Activated T-cell treated with anti-CD3 and anti-CD28 coated beads for 48 hours (primary cell): ENCODE measurements at regions not wholly inside any gene's neighbourhood (a gene's known extent, or its start where the extent isn't known, plus 50 kb on each side); places are given as distances from the start of the nearest gene placed in this dataset.
"Not testable (repeated sequence)": the region's sequence is repeated elsewhere in the genome, so short reads cannot be mapped to it uniquely, and the experiment has no call there.

Experiments used
- DNase-seq: peaks from one replicate; pipeline ENCODE4 v3.0.0-alpha.2; 2020; ENCODE audit warnings: low read depth

DNA sequence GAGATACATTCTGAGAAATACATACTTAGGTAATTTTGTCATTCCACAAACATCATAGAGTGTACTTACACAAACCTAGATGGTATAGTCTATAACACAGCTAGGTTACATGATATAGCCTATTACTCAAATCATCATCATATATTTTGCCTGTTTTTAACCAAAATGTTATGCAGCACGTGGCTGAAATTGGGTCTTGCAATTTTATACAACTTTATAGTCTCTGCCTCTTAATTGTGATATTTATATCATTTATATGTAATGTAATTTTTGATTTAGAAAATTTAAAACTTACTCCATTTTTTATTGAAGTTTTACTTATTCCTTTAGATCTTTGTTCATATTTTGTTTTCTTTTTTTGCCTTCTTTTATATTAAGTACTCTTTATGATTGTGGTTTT lies 350.7 kb upstream of the DCN start:
- DNase-seq = no peak

DNA sequence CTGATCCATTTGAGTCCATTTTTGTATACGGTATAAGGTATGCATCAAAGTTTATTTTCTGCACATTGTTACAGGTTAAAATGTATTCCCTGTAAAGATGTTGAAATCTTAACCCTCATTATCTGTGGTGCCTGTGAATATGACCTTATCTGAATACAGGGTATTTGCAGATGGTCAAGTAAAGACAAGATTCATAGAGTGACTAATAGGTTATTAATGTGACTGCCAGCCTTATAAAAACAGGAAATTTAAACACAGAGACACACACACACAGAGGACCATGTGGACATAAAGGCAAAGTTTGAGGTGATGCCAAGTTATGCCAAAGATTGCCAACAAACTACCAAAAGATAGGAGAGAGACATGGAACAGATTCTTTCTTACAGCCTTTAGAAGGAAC lies 347.2 kb upstream of the DCN start:
- no peak for DNase-seq

DNA sequence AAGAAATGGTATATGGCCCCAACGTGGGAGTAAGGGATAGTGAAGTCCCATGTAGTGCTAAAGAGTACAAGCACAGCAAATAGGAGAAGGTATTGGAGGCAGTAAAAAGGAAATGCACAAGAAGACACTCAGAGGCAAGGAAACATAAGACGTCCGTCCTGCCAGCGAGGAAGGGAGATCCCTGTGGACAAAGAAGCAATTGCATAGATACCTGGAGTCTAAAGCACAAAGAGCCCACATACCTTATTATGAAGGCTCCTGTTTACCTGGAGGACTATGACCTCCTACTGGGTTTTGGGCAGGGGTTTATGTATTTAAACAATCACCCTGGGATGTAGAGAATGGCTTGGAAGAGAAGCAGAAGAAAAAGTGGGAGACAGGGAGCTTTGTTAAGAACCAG lies 341.2 kb upstream of the DCN start:
- no peak for DNase-seq

DNA sequence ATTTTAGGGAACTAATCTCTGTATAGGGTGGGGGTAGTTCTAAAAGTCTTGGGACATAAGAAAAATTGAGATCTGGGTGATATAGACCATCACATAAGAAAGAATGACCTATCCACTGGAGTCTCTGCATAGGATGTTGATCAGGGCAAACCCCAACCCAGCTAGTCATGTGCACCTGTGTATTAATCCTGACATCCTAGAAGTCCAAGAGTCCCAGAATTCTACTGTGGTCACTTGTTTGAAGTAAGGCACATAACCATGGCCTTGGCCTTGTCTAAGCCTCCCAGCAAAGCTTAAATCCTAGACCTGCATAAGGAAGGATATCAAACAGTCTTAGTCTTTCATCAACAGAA lies 334.1 kb upstream of the DCN start:
- DNase-seq = no peak

DNA sequence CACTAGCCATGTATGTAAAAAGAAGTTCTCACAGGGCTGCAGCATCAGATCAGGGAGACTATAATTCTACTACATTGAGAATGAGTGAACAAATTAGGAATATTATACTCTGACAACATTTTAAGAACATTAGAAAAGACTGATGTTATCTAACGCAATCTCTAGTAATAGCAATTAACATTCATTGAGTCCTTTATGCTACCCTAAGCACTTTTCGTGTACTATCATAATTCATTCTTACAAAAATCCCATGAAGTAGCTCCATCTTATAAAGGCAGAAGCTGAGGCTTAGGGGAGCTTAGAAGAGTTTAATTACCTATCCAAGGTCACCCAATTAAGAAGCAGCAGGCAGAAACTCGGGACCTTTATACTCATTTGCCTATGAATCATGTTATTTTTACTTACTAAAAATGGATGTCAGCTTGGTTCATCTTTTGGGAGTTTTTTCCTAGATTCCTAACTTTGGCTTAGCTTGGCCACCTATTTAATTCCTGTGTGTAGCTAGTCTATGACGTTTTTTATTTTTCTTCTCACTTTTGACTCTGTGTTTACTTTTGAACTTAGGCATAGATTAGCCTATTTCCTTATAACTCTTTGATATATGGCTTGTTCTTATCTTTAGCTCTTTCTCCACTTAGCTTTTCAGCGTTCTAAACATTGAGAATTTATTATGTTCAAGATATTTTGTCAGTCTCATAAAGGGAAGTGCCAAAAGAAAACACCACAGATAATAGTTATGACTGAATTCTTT lies 333.5 kb upstream of the DCN start:
- no peak for DNase-seq

DNA sequence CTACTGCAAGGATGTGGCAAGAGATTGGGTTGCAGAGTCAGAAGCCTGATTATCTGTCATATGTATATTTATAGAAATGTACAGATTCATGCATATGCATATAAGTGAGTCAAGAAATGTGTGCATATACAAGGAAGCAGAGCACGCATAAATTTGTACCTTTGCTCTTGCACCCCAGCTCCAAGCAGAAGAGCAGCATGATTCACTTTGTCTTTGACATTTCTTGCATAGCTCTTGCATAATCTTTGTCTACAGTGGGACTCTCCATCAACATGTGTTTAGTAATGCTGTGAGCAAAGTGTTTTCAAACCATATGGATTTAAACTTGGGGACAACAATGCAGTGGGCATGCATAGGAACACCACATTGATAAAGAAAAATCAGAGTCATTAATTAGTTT lies 330.7 kb upstream of the DCN start:
- no peak for DNase-seq

DNA sequence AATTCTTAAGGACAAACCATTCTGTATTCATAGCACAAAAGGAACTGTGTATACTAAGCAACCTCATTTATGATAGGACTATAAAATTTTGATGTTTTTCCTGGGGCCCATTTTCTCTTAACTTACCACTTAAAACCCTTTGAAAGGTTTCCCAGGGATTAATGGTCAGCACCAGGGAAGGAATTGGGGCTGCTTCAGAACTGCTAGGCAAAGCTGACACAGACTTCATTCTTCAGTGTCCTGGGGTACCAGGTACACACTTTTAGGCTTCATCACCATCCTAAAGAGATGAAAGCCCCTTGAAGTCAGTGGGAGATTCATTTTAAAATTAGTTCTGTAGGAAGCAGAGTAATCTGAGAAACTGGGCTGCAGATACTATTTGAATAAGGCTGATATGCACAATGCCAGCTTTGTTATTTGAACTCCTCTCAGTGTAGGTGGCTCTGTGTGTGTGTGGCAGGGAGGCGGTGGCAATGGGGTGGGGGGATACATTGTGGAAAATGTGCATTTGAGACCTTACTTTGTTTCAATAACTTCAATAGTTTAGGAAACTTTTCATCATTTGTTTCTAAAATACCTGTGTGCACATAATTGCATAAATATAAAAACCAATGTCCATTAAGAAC lies 329.3 kb upstream of the DCN start:
- no peak for DNase-seq

DNA sequence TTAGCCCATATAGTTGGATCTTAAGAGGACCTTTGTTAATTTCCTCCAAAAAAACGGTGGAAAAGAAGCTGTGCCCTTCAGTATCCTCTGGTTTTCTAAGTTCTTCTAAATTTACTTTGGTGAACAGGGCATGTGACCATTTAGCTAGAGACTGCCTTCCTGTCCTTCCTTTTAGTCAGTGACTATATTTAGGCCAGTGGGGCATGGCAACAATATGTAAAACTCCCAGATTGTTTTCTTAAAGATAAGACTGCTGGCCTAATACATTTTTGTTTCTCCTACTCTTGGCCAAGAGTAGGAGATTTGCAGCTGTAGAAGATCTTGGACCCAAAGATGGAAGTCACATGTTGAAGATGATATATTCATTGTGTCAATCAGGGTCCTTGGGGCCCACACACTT lies 325.1 kb upstream of the DCN start:
- no peak for DNase-seq

DNA sequence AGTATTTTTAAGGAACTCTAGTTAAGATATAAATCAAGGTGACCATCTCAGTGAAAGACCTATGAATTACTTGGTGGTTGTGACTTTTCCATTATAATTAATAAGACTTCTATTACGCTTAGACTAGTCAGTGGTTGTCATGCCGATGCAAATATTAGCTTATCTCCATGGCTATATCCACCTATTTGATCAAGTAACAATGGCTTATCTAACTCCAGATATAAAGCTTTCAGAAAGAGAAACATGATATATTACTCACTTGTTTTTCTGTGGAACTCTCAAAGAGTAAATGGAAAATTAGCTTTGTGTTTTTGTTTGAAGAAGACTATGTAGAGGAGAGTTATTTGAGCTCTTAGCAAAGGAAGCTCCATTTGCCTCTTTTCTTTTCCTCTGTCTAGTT lies 323.8 kb upstream of the DCN start:
- no peak for DNase-seq

DNA sequence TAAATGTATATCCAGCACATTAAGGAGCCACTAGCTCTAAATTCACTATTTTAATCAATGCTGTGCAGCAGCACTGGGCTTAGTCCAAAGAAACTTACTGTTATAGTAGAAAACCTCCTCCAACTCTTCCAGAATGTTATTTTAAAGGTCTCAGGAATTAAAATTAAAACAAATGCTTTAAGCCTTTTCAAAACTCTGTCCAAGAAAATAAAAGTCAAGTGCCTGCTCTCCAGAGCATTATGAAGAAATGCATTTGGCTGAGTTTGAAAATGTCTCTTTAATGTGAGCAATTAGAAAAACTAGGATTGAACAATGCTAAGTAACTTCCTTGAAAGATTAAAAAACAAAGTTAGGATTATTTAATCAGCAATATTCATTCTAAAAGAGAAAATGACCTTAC lies 322.4 kb upstream of the DCN start:
- no peak for DNase-seq

DNA sequence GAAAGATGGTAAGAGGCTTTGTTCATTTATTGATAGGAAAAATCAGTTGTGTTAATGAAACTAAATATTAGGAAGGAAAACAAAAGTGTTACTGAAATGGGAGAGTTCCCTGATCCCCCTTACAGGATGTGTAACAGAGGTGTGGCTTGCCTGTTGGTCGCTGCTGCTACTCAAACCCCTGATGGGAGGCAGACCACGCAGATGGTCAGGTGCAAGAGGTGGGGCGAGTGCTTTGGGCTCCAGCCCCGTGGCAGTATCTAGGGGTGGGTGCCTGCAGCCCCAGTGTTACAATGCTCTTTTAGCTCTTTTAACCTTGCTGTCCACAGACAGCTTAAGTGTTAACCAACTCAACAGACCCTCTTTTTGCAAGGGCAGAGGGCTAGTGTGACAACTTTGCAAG lies 319.6 kb upstream of the DCN start:
- no peak for DNase-seq

DNA sequence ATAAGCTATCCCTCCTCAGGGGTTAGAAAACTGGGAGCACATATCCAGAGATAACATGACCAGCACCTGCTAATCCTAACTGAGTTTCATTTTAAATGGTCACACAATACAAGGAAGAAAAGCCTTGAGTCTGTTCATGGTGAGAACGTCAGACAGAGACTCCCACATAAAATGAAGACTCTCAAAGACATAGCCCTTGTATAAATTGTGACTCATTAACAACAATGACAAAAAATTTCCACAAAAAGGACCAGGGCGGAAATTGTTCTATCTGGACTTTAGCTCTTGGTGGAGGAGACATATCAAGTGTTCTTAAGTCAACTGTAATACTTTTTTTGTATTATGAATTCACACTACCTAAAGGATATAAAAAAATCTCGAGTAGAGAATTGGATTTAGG lies 313.7 kb upstream of the DCN start:
- no peak for DNase-seq

DNA sequence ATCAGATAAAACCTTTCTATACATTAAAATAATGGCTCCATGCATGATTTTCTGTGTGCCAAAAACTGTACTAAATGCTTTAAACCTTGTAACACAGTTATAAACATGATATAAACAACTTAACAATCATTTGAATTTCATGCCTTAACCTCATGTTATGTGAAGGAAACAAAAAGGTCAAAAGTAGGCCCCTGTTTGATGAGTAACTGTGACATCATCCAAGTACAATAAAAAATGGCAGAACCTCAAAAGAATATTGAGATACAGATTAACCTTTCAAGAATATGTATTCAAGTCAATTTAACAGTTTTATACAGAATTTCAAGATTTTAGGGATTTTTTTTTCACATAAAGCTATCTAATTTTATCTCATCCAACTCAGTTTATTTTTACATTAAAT lies 310.7 kb upstream of the DCN start:
- DNase-seq = no peak

DNA sequence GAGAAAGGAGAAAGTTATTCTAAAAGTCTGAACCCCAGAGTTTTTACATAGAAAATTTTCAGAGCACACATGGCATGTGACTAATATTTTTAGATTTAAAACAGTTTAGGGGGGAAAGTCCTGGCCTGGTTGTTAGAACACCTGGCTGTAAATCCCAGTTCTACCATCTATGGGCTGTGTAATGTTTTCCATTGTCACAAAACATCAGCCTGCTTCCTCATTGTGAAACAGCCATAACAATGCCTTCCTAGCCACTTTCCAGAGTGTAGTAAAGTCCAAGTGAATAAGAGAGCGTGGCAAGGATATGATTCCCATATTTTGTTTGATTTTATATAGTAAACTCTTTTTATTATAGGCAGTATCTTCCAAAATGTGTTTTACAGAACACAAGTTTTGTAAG lies 310.0 kb upstream of the DCN start:
- no peak for DNase-seq

DNA sequence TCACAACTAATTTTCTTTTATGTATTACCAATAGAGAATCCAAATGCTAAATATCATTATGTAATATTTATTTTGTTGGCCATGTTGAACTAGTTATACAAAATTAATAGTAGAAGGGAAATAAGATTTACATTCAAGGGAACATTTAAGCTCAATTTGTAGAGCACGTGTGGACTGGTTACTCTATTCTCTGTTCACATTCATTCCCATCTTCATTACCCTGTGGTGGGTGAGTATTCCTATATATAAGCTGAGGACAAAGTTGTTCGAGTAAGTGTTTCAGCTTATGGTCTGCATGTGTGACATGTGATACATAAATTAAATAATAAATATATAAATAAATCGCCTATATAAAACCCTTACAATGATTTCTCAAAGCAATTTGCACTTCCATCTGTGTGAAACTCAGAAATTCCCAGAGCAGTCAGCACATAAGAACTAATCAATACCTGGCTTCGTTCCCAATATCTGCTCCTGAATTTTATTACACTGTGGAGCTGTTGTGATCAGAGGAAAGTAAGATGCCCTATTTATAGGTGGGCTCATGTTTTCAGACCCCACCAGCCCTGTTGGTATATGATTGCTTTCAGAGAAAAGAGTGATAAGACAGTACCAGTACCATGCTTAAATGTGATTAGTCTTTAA lies 308.2 kb upstream of the DCN start:
- no peak for DNase-seq

DNA sequence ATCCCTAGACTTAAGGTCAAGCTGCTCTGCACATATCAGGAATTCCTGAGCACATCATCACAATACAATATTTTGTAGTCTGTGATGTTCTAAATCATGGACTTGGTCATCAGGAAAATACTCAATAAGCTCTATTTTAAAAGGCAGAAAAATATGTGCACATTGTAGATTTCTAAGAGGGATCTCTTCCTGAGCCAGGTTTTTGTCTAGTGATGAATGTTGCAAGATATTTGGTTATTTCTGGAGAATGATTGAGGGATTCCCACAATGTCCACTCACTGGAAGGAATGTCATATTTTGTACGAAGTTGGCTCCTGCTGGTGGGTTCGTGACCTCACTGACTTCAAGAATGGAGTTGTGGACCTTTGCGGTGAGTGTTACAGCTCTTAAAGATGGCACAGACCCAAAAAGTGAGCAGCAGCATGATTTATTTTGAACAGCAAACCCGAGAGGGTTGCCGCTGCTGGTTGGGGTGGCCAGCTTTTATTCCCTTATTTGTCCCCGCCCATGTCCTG lies 300.9 kb upstream of the DCN start:
- no peak for DNase-seq

DNA sequence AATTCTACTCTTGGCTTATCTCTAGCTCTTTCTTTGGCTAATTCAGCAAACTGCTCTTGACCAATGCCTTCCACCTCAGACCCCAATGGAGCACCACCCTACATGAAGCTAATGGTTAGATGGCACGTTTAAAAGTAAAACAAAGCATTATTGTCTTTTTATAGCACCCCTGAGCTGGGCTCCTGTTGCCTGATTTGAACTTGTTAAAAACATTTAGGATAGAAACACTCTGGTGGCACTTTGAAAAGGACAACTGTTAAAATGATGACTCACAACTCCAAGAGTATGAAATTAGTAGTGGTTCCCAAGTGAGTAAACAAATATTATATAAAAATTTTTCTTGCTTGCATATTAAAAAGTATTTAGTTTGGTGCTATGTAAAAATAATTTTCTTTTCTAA lies 299.6 kb upstream of the DCN start:
- DNase-seq = no peak

DNA sequence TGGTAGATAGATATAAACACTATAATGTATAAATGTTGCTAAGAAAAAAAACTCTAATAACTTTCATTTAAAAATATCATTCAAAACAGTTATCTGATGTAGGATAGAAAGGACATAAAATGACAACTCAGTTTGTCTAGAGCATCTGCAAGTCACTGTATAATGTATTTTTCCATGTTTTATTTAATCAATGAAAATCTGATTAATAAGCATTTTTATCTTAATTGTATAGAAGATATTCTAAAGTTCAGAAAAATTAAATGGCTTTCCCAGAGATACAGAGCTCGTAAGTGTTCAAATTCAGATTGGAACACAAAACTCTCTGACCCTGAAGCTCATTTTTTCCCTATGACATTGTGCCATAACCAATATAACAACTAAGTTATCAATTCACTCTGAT lies 295.9 kb upstream of the DCN start:
- DNase-seq = no peak

DNA sequence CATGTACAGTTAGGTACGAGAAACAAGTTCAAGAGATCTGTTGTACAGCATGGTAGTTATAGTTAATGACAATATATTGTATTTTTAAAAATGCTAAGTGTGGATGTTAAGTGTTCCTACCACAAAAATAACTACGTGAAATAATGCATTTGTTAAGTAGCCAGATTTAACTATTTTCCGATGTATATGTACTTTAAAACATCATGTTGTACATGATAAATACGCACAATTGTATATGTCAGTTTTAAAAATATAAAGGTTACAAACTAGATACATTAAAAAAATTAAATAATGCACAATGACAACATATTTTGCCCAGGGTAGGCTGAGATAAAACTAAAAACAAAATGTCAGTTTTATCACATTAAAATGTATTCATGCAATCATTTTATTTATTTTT lies 285.1 kb upstream of the DCN start:
- DNase-seq = no peak

DNA sequence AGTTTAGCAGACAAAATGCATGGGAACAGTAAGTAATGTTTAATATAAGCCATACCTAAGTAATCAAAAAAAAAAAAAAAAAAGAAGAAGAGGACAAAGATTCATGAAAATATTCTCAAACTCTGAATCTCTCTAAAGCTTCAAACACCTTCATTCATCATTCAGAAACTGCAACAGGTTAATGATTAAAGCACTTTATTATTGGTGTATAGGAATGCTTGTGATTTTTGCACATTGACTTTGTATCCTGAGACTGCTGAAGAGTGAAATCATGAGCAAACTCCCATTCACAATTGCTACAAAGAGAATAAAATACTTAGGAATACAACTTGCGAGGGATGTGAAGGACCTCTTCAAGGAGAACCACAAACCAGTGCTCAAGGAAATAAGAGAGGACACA lies 278.4 kb upstream of the DCN start:
- no peak for DNase-seq

DNA sequence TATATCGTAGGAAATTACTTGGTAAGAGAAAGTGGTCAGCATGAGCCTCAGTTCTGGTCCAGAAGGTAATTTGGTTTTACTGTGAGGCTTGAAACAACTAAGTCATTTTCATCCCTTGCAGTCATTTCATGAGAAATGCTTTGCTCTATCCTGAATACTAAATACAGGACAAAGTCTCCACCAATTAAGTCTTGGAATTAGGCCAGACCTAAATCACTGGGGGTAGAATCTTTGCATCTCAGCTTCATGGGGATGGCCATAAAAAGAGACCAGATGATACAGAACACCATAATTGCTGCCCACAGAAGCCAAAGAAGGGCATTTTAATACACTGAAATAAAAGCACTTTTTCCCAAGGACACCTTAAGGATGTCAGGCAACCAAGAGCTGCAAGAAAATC lies 277.9 kb upstream of the DCN start:
- DNase-seq = no peak

DNA sequence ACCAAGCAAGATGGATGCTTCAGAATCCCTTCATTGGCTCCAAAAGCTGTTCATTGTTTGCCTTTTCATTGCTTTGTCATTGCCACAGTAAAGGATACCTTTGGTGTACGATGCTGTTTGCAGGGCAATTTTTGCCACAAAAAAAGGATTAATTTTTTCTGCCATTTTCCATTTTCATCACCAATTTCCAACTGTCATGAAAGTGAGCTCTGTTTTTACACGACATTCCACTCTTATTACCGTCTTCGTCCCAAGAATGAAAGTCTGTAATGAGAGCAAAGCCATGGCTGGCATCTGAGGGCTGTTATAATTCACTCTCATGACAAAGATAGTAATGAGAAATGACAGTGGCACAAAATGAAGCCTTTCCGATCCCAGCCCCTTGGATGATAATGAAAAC lies 272.7 kb upstream of the DCN start:
- DNase-seq = no peak

DNA sequence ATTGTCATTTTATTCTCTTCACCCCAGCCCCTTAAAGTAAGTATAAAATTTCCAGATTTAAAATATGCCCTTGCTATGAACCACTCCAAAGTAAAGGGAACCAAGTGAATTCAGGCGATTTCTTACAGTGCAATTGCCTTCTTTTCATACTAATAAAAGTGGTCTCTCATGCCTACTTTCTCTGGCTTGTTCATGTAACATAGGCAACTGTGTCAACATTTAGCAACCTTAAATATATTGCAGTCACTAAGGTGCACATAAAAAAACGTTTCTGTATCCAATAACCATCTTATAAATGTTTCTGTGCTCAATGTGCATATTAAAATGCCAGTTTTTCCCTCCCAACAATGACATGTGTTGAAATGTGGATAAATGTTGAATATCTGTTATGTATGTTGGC lies 271.6 kb upstream of the DCN start:
- DNase-seq = no peak

DNA sequence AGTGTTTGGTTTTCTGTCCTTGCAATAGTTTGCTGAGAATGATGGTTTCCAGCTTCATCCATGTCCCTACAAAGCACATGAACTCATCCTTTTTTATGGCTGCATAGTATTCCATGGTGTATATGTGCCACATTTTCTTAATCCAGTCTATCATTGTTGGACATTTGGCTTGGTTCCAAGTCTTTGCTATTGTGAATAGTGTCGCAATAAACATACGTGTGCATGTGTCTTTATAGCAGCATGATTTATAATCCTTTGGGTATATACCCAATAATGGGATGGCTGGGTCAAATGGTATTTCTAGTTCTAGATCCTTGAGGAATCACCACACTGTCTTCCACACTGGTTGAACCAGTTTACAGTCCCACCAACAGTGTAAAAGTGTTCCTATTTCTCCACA lies 269.8 kb upstream of the DCN start:
- DNase-seq = not testable (repeated sequence)
